Ovary (tissue), 7 donors: ENCODE measurements at regions not wholly inside any gene's neighbourhood (a gene's known extent, or its start where the extent isn't known, plus 50 kb on each side); places are given as distances from the start of the nearest gene placed in this dataset.

Experiments used
- DNase-seq, 5 donors: peaks; one replicate each; pipeline ENCODE4 v3.0.0-alpha.2; 2019 to 2020
- H3K27ac ChIP-seq, 2 donors: fragments of 200-600 bp; one replicate each; pipeline versions ENCODE4 v1.5.1 to v1.8.0; 2019 to 2022
- H3K27me3 ChIP-seq: fragments of 200-600 bp; one replicate; pipeline ENCODE4 v1.8.0; 2022
- H3K36me3 ChIP-seq: fragments of 200-600 bp; sonication (generic); one replicate; pipeline ENCODE4 v1.5.1; 2019
- H3K4me1 ChIP-seq: one replicate; pipeline ENCODE4 v1.8.1; 2013; ENCODE audit warnings: mild to moderate bottlenecking, moderate library complexity; ENCODE audit not compliant: insufficient read depth
- H3K4me3 ChIP-seq: fragments of 200-600 bp; sonication (generic); one replicate; pipeline ENCODE4 v1.5.1; 2017
- H3K9me3 ChIP-seq, 2 donors: fragments of 200-600 bp in 1 of 2; sonication (generic) in 1 of 2; one replicate each; pipeline versions ENCODE4 v1.5.1 to v1.8.1; 2013 to 2019; ENCODE audit warnings: mild to moderate bottlenecking in 1 of 2, moderate library complexity in 1 of 2
- CTCF ChIP-seq, 3 donors: fragments of 450-650 bp in 2 of 3; fragments of 200-600 bp in 1 of 3; IDR thresholded peaks; one replicate each; pipeline versions ENCODE4 v1.5.1 to v1.8.0; 2016 to 2022; ENCODE audit warnings: antibody characterized with exemption in 3 of 3, mild to moderate bottlenecking in 1 of 3
- EP300 ChIP-seq: sonication (generic); formaldehyde crosslinking; IDR thresholded peaks from one replicate; pipeline ENCODE4 v1.6.1; 2017; ENCODE audit warnings: antibody characterized with exemption
- POLR2A ChIP-seq: fragments of 450-650 bp; IDR thresholded peaks from one replicate; pipeline ENCODE4 v1.6.1; 2017; ENCODE audit warnings: antibody characterized with exemption, mild to moderate bottlenecking, moderate library complexity
- WGBS, 3 donors: extraction: QIAGEN DNeasy Blood & Tissue Kit in 1 of 3; methylation state at CpG; one replicate each; pipeline versions ENCODE4 v1.1.5 to v1.1.7; 2013 to 2017; 5-methylcytosine and 5-hydroxymethylcytosine counted together
- intact Hi-C, 4 donors: fragments of 100-400 bp; cut with DNase I; formaldehyde crosslinking; loops; one replicate each; pipeline versions ENCODE4 v1.11.0 to v1.15.1; 2022 to 2023
- donor health status: DM: no; HTN: no; CAD: no; lungs with moderate emphysema.
- donor health status: DM: no; HTN: no; CAD: no.
- donor health status: Bipolar disorder and iron deficiency.
- donor health status: DM: no; HTN: no; CAD: no.
- donor health status: DM: yes; HTN: yes; CAD: no.

GRCh38 chr12:68454892-68455291, 122.7 kb upstream of the MDM1 start:
- no peak overlapping the region for H3K27ac ChIP-seq
- 46 to 62% (median 61%) methylated on average over 3 of the region's 3 CpGs for WGBS, 3 donors
- no peak for TF ChIP-seq EP300
- no peak for TF ChIP-seq CTCF (IDR thresholded peaks at IDR 0.05)
- no peak for TF ChIP-seq POLR2A
- intact Hi-C loops = no loop called here
- peaks cover 8% of the 10 kb centered on the region for H3K4me1 ChIP-seq
- no peak for DNase-seq
- no peaks in the 10 kb centered on the region for H3K27me3 ChIP-seq
- no peaks in the 10 kb centered on the region for H3K9me3 ChIP-seq
- H3K4me3 ChIP-seq = no peak overlapping the region
- H3K36me3 ChIP-seq = no peaks in the 10 kb centered on the region

GRCh38 chr12:68455691-68456345, 123.7 kb upstream of the MDM1 start:
- no peak for DNase-seq
- Histone ChIP-seq H3K36me3 (no peaks in the 10 kb centered on the region), H3K27ac (no peak overlapping the region), H3K4me1 (peaks cover 8% of the 10 kb centered on the region), H3K27me3 (no peaks in the 10 kb centered on the region), H3K9me3 (no peaks in the 10 kb centered on the region), H3K4me3 (no peak overlapping the region)
- 64 to 72% (median 67%) methylated on average over 2 of the region's 2 CpGs for WGBS, 3 donors
- no peak for TF ChIP-seq CTCF (IDR thresholded peaks at IDR 0.05)
- no peak for TF ChIP-seq EP300
- no peak for TF ChIP-seq POLR2A
- intact Hi-C loops = no loop called here

GRCh38 chr12:68458866-68459265, 126.7 kb upstream of the MDM1 start:
- no peaks in the 10 kb centered on the region for H3K36me3 ChIP-seq
- no peaks in the 10 kb centered on the region for H3K4me1 ChIP-seq
- 94 to 96% (median 96%) methylated on average over 2 of the region's 2 CpGs for WGBS, 3 donors
- H3K4me3 ChIP-seq = no peak overlapping the region
- no peak for TF ChIP-seq CTCF (IDR thresholded peaks at IDR 0.05)
- no peak for TF ChIP-seq POLR2A
- no peak for TF ChIP-seq EP300
- DNase-seq = no peak
- H3K27ac ChIP-seq = no peak overlapping the region
- intact Hi-C loops = no loop called here
- no peaks in the 10 kb centered on the region for H3K9me3 ChIP-seq
- no peaks in the 10 kb centered on the region for H3K27me3 ChIP-seq

GRCh38 chr12:68460236-68460635, 128.1 kb upstream of the MDM1 start:
- Histone ChIP-seq H3K27me3 (no peaks in the 10 kb centered on the region), H3K36me3 (no peaks in the 10 kb centered on the region), H3K4me1 (no peaks in the 10 kb centered on the region), H3K9me3 (no peaks in the 10 kb centered on the region), H3K27ac (no peak overlapping the region), H3K4me3 (no peak overlapping the region)
- WGBS, 3 donors = 95 to 97% (median 96%) methylated on average over 1 of the region's 1 CpG
- intact Hi-C loops = no loop called here
- TF ChIP-seq POLR2A = no peak
- TF ChIP-seq EP300 = no peak
- TF ChIP-seq CTCF (IDR thresholded peaks at IDR 0.05) = no peak
- no peak for DNase-seq
